Activated naive CD8-positive, alpha-beta T cell treated with anti-CD3 and anti-CD28 coated beads for 36 hours (primary cell): ENCODE measurements at regions not wholly inside any gene's neighbourhood (a gene's known extent, or its start where the extent isn't known, plus 50 kb on each side); places are given as distances from the start of the nearest gene placed in this dataset.
"Not testable (repeated sequence)": the region's sequence is repeated elsewhere in the genome, so short reads cannot be mapped to it uniquely, and the experiment has no call there.

ENCODE experiments used
- DNase-seq: peaks from one replicate; pipeline ENCODE4 v3.0.0; 2021
- H3K27ac Mint-ChIP-seq: one replicate; pipeline ENCODE4 v1.8.0; 2022; ENCODE audit warnings: mild to moderate bottlenecking, moderate library complexity, mixed read lengths
- H3K27me3 Mint-ChIP-seq: one replicate; pipeline ENCODE4 v1.8.0; 2022; ENCODE audit warnings: mild to moderate bottlenecking, mixed read lengths
- H3K36me3 Mint-ChIP-seq: one replicate; pipeline ENCODE4 v1.8.0; 2021; ENCODE audit warnings: mild to moderate bottlenecking, mixed read lengths
- H3K4me1 Mint-ChIP-seq: one replicate; pipeline ENCODE4 v1.8.0; 2021; ENCODE audit warnings: mixed read lengths
- H3K4me3 Mint-ChIP-seq: one replicate; pipeline ENCODE4 v1.8.0; 2022; ENCODE audit warnings: mild to moderate bottlenecking, moderate library complexity, mixed read lengths
- H3K9me3 Mint-ChIP-seq: one replicate; pipeline ENCODE4 v1.8.0; 2022; ENCODE audit warnings: mixed read lengths

GRCh38 chr18:30698571-30698970 is 344.0 kb downstream of the DSC3 start:
- H3K36me3 Mint-ChIP-seq, result no peaks in the 10 kb centered on the region
- no peaks in the 10 kb centered on the region for H3K4me1 Mint-ChIP-seq
- H3K4me3 Mint-ChIP-seq, result no peak overlapping the region
- no peaks in the 10 kb centered on the region for H3K27me3 Mint-ChIP-seq
- no peak overlapping the region for H3K27ac Mint-ChIP-seq
- no peak for DNase-seq
- H3K9me3 Mint-ChIP-seq, result peaks cover 2% of the 10 kb centered on the region

- H3K9me3 Mint-ChIP-seq, result peaks cover 2% of the 10 kb centered on the region
- H3K27ac Mint-ChIP-seq, result no peak overlapping the region
- no peak overlapping the region for H3K4me3 Mint-ChIP-seq
- H3K27me3 Mint-ChIP-seq, result no peaks in the 10 kb centered on the region
- H3K4me1 Mint-ChIP-seq, result no peaks in the 10 kb centered on the region
- no peaks in the 10 kb centered on the region for H3K36me3 Mint-ChIP-seq
- DNase-seq, result no peak
Measured at GRCh38 chr18:30696201-30696600, 346.3 kb downstream of the DSC3 start.

GRCh38 chr18:30694773-30695172 is 347.8 kb downstream of the DSC3 start:
- H3K27ac Mint-ChIP-seq, result no peak overlapping the region
- no peaks in the 10 kb centered on the region for H3K27me3 Mint-ChIP-seq

GRCh38 chr18:30689216-30689615 is 353.3 kb downstream of the DSC3 start:
- H3K36me3 Mint-ChIP-seq, result no peaks in the 10 kb centered on the region
- no peaks in the 10 kb centered on the region for H3K27me3 Mint-ChIP-seq
- no peaks in the 10 kb centered on the region for H3K9me3 Mint-ChIP-seq
- H3K4me3 Mint-ChIP-seq, result no peak overlapping the region
- no peak overlapping the region for H3K27ac Mint-ChIP-seq
- DNase-seq, result no peak
- H3K4me1 Mint-ChIP-seq, result no peaks in the 10 kb centered on the region

More at GRCh38 chr18:30694773-30695172, 347.8 kb downstream of the DSC3 start:
- Mint-ChIP-seq H3K4me3 (no peak overlapping the region), H3K4me1 (no peaks in the 10 kb centered on the region), H3K9me3 (no peaks in the 10 kb centered on the region), H3K36me3 (no peaks in the 10 kb centered on the region)
- DNase-seq, result no peak

- H3K4me1 Mint-ChIP-seq, result no peaks in the 10 kb centered on the region
- H3K4me3 Mint-ChIP-seq, result no peak overlapping the region
- no peaks in the 10 kb centered on the region for H3K36me3 Mint-ChIP-seq
- H3K9me3 Mint-ChIP-seq, result no peaks in the 10 kb centered on the region
- no peaks in the 10 kb centered on the region for H3K27me3 Mint-ChIP-seq
- no peak for DNase-seq
- H3K27ac Mint-ChIP-seq, result no peak overlapping the region
Measured at GRCh38 chr18:30687501-30687900, 355.0 kb downstream of the DSC3 start.

- no peak for DNase-seq
- H3K27ac Mint-ChIP-seq, result no peak overlapping the region
- no peaks in the 10 kb centered on the region for H3K27me3 Mint-ChIP-seq
- no peaks in the 10 kb centered on the region for H3K9me3 Mint-ChIP-seq
- no peaks in the 10 kb centered on the region for H3K4me1 Mint-ChIP-seq
- H3K36me3 Mint-ChIP-seq, result no peaks in the 10 kb centered on the region
- H3K4me3 Mint-ChIP-seq, result no peak overlapping the region
Measured at GRCh38 chr18:30684825-30685481, 357.6 kb downstream of the DSC3 start.

- Mint-ChIP-seq H3K9me3 (no peaks in the 10 kb centered on the region), H3K36me3 (no peaks in the 10 kb centered on the region), H3K27me3 (no peaks in the 10 kb centered on the region), H3K27ac (no peak overlapping the region), H3K4me3 (no peak overlapping the region), H3K4me1 (no peaks in the 10 kb centered on the region)
- DNase-seq, result no peak
Measured at GRCh38 chr18:30683836-30684235, 358.7 kb downstream of the DSC3 start.

GRCh38 chr18:30682672-30683071 is 359.9 kb downstream of the DSC3 start:
- H3K4me1 Mint-ChIP-seq, result no peaks in the 10 kb centered on the region
- no peak overlapping the region for H3K27ac Mint-ChIP-seq
- H3K4me3 Mint-ChIP-seq, result no peak overlapping the region
- peaks cover 1% of the 10 kb centered on the region for H3K9me3 Mint-ChIP-seq
- H3K36me3 Mint-ChIP-seq, result no peaks in the 10 kb centered on the region
- DNase-seq, result no peak
- no peaks in the 10 kb centered on the region for H3K27me3 Mint-ChIP-seq

- no peak overlapping the region for H3K4me3 Mint-ChIP-seq
- peaks cover 1% of the 10 kb centered on the region for H3K9me3 Mint-ChIP-seq
- no peaks in the 10 kb centered on the region for H3K27me3 Mint-ChIP-seq
- no peak for DNase-seq
- no peak overlapping the region for H3K27ac Mint-ChIP-seq
- H3K36me3 Mint-ChIP-seq, result no peaks in the 10 kb centered on the region
- H3K4me1 Mint-ChIP-seq, result no peaks in the 10 kb centered on the region
Measured at GRCh38 chr18:30679285-30679930, 363.1 kb downstream of the DSC3 start.

- H3K36me3 Mint-ChIP-seq, H3K27me3 Mint-ChIP-seq, H3K4me1 Mint-ChIP-seq: not testable (repeated sequence)
Measured at GRCh38 chr18:30677813-30678212, 364.7 kb downstream of the DSC3 start.

GRCh38 chr18:30676053-30676480 is 366.5 kb downstream of the DSC3 start:
- Mint-ChIP-seq H3K36me3 (no peaks in the 10 kb centered on the region), H3K9me3 (peaks cover 6% of the 10 kb centered on the region), H3K4me3 (no peak overlapping the region), H3K27ac (no peak overlapping the region), H3K4me1 (no peaks in the 10 kb centered on the region), H3K27me3 (no peaks in the 10 kb centered on the region)
- DNase-seq, result no peak

More at GRCh38 chr18:30677813-30678212, 364.7 kb downstream of the DSC3 start:
- H3K9me3 Mint-ChIP-seq, H3K4me3 Mint-ChIP-seq, H3K27ac Mint-ChIP-seq, DNase-seq: not testable (repeated sequence)

- Mint-ChIP-seq H3K9me3 (peaks cover 6% of the 10 kb centered on the region), H3K4me1 (no peaks in the 10 kb centered on the region), H3K27me3 (no peaks in the 10 kb centered on the region), H3K36me3 (no peaks in the 10 kb centered on the region), H3K4me3 (no peak overlapping the region), H3K27ac (no peak overlapping the region)
- no peak for DNase-seq
Measured at GRCh38 chr18:30675493-30675892, 367.0 kb downstream of the DSC3 start.

- Mint-ChIP-seq H3K4me3 (no peak overlapping the region), H3K27me3 (no peaks in the 10 kb centered on the region), H3K27ac (no peak overlapping the region), H3K36me3 (no peaks in the 10 kb centered on the region), H3K4me1 (no peaks in the 10 kb centered on the region), H3K9me3 (peaks cover 6% of the 10 kb centered on the region)
- DNase-seq, result no peak
Measured at GRCh38 chr18:30675072-30675471, 367.5 kb downstream of the DSC3 start.

- Mint-ChIP-seq H3K4me3 (no peak overlapping the region), H3K27me3 (no peaks in the 10 kb centered on the region), H3K9me3 (peaks cover 6% of the 10 kb centered on the region), H3K27ac (no peak overlapping the region), H3K4me1 (no peaks in the 10 kb centered on the region), H3K36me3 (no peaks in the 10 kb centered on the region)
- no peak for DNase-seq
Measured at GRCh38 chr18:30674596-30674995, 367.9 kb downstream of the DSC3 start.

GRCh38 chr18:30672439-30672838 is 370.1 kb downstream of the DSC3 start:
- H3K9me3 Mint-ChIP-seq, H3K27me3 Mint-ChIP-seq, DNase-seq, H3K27ac Mint-ChIP-seq, H3K36me3 Mint-ChIP-seq, H3K4me3 Mint-ChIP-seq, H3K4me1 Mint-ChIP-seq: not testable (repeated sequence)

- Mint-ChIP-seq H3K4me1 (no peaks in the 10 kb centered on the region), H3K36me3 (no peaks in the 10 kb centered on the region), H3K4me3 (no peak overlapping the region), H3K9me3 (peaks cover 12% of the 10 kb centered on the region), H3K27ac (no peak overlapping the region), H3K27me3 (no peaks in the 10 kb centered on the region)
- DNase-seq, result no peak
Measured at GRCh38 chr18:30658306-30658705, 384.2 kb downstream of the DSC3 start.
